ENCODE measurements at regions not wholly inside any gene's neighbourhood (a gene's known extent, or its start where the extent isn't known, plus 50 kb on each side); places are given as distances from the start of the nearest gene placed in this dataset.

DNA sequence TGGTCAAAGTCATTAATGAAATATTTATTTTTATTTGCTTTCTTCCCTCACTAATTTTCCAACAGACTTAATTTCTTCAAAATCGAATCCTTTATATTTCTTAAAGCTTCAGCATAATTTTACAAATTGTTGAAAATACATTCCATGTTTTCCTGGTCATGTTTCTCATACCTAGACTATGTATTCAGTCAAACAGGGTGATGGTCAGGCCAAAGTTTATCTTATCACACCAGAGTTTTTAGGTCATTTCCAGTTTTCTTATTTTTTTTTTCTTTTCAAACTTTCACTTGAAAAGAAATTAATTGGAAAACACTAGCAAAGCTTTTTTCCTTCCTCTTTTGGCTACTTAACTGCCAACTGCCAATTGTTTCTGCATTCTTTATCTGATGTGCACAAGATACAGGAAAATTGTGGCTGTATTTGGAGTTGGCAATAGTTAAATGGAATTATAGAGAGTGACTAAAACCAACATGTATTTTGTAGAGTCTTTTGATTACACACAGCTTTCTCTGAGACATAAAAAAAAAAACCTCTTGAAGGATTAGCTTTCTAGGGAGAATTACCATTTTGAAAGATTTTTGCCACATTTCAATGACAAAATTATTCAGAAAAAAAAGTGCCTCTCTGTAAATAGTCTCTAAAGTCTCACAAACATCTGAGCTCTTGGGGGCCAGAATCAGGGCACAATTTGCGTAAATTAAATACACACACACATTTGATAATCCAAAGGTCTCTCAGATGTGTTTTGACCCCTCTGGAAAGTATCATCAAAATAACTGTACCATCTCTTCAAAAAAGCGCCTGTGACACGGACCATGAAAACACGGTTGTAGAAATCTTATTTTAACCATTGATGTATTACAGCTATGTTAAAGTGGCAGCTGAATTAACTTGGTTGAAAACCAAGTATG is 603.2 kb upstream of the KCNMB2 start:
- DNase-seq (ENCODE audit: low read depth in 2 of 2): no peak

DNA sequence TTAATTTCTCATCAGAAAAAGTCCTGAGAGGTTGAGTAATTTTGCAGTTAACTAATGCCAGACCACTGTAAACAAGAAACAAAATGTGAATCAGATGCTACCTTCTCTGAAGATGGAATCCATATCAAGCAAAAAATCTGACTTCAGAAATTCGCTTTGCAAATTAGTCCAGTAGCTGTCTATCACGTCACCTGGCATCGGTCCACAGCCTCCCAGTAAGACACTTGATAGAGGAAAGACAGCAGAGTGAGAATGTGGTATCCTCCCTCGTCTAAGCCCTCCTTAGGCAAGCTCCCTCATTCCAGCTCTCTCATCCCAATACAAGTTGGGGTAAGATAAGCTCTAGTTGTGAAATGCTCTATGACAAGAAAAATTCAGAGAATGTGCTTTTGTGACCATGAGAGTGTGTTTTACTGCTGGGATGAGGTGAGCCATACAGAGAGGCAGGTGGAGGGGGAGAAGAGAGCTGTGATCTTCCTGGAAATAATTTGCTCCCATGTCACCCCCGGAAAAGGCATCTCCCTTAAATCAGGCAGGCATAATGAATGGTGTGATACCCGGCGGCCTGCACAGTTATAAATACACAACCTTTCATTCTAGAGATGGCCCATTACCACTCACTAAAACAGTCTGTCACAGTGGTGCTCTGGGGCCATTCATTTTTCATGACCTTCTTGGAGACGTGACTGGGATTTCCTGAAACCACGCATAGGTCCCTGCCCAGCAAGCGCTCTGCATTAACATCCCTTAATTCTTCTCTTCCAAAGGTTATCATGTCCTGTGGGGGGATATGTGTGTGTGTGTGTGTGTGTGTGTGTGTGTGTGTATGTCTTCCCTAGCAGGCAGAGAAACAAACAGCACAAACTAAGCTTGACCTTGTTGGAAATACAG is 602.0 kb upstream of the KCNMB2 start:
- no peak for DNase-seq (ENCODE audit: low read depth in 2 of 2)

- no peak for DNase-seq (ENCODE audit: low read depth in 2 of 2)
Measured at GRCh38 chr3:177935047-177935446, 601.2 kb upstream of the KCNMB2 start.

GRCh38 chr3:177936721-177937120 is 599.5 kb upstream of the KCNMB2 start:
- DNase-seq (ENCODE audit: low read depth in 2 of 2): no peak

DNA sequence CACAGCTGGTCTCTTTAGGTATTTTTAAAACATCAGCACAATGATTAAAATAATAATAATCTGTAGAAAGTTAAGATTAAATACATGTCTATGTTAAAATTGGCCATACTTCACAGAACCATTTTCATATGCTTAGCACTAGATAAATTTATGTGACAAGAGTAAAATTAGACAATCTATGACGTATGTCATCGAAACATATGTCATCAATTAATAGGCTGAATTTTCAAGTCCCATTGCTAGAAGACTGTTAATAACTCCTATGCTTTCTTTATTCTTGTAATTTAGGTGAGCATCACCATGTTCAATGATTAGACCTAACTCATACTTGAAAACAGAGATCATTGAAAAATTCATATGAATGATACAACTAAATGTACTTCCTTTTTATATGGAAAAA is 593.3 kb upstream of the KCNMB2 start:
- no peak for DNase-seq (ENCODE audit: low read depth in 2 of 2)

- DNase-seq (ENCODE audit: low read depth in 2 of 2): no peak
Measured at GRCh38 chr3:177944228-177944661, 592.0 kb upstream of the KCNMB2 start.

DNA sequence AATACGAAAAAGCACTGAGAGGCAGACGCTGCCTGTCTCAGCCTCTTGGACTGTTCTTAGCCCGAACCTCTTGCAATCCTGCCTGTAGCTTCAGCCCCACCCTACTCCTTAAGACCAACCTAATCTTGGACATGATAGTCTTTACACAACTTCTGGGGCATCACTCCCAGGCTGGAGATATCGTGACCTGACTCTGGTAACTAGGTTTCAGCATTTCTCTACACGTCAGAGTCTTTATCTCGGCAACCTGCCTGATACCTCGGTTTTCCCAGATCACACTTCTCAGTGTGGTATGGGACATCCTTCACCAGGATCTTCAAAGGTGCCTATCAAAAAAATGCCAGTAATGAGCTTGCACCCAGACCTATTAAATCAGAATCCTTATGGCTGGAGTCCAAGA is 590.2 kb upstream of the KCNMB2 start:
- DNase-seq (ENCODE audit: low read depth in 2 of 2): no peak

- no peak for DNase-seq (ENCODE audit: low read depth in 2 of 2)
Measured at GRCh38 chr3:177946497-177946896, 589.7 kb upstream of the KCNMB2 start.

- no peak for DNase-seq (ENCODE audit: low read depth in 2 of 2)
Measured at GRCh38 chr3:177946936-177947335, 589.3 kb upstream of the KCNMB2 start.

DNA sequence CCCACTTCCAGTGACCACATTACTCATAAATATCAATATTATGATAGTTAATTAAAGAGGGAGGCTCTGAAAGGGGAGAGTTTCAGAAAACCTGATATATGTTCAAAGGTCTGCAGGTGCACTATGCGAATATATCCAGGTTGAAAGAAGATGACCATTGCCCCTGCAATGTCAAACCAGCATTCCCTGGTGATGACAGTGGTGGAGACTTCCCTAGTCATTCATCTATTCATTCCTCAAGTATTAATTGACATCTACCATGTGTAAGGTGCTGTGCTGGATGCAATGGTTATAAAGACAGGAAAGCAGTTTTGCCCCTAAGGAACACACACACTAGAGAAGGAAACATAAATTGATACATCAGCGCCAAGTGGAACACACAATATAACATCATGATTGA is 588.3 kb upstream of the KCNMB2 start:
- no peak for DNase-seq (ENCODE audit: low read depth in 2 of 2)

DNA sequence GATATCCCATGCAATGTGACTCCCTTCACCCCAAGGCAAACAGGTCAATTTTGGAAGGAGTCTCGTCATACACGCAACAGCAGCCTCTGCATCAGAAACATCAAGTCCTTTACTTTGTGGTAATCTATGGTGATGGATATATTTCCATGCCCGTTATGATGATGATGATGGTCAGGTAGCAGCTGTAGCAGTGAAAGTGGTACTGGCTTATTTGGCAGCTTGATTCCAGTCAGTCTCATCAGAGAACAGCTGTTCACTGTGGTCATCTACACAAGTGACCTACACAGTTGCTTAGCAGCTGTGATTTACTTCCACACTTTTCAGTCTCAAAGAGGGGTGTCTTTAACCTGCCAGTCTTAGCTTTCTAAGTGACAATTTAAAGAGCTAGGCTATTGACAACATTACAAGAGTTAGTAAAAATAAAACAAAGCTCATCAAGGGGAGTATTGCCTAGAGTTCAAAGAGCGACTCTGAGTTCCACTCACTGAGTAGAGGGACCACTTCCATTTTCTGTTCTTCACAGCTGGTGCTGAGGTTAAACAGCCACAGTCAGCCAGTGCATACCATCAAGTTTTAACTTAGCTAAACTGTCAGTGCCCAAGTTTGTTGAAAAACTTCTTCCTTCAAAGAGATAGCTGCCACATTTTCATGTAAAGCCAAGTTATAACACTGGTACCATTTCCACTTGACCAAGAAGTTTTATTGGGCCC is 587.4 kb upstream of the KCNMB2 start:
- no peak for DNase-seq (ENCODE audit: low read depth in 2 of 2)

DNA sequence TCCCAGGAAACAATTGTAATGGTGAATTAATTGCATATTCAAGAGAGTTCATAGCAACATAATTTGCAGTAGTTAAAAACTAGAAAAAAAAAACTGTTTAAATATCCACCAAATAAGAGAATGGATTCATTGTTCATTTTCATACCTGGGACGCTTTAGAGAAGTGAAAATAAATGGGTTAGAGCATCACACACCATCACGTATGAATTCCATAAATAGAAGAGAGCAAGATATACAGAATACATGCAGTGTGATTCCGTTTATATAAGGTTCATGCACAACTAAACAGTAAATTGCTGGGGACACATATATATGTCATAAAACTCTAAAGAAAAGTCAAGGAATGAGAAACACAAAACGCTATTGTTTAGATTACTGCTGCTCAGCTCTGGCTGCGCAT is 577.0 kb upstream of the KCNMB2 start:
- no peak for DNase-seq (ENCODE audit: low read depth in 2 of 2)

GRCh38 chr3:177960014-177960413 is 576.2 kb upstream of the KCNMB2 start:
- no peak for DNase-seq (ENCODE audit: low read depth in 2 of 2)

DNA sequence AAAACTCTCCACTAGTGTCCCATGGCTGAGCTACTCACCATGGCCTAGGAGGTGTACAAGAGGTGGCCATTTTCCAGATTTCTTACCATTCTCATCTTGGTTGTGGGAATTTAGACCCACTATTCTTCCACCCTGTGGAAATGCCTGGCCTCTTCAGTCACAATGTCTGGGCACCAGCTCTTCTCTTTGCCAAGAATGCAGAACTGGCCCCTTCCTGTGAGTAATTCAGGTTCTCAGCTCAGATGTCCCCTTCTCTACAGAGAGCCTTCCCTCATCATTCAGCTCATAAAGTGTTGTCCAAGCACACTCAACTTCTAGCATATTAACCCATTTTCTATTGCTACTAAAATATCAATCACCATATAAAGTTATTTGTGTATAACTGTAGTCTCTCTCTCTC is 575.5 kb upstream of the KCNMB2 start:
- DNase-seq (ENCODE audit: low read depth in 2 of 2): no peak

DNA sequence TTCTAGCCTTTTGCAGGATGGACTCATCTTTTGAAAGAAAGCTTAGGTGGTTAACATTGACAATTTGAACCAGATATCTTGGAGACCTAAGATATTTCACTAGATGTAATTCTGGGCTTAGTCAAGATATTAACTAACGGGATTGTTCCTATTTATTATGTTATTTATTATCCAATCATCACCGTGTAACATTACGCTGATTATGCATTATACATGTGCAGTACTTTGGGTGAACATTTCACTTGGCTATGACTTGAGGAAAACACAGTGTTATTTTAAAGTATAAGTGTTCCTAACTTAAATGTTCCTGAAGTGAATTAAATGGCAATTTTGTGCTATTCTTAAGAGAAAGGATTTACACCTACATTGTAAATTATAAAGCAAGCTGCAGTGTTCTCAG is 574.5 kb upstream of the KCNMB2 start:
- no peak for DNase-seq (ENCODE audit: low read depth in 2 of 2)

DNA sequence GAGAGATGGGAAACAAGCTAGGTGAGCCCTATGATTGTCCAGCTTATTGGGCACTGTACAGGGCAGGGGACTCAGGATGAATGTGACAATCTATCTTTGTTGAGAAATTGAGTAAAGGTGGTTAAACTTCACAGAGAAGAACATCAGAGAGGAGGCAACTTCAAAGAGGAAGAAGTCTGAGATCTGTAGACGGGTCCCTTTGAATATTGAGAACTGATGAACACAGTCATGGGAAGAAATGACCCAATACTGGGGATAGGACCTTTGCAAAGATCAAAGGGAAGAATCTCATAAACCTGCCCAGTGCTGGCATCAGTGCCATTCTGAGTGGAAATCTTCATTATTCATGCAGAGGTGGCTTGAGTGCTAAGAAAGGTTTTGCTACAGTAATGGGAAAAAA is 569.7 kb upstream of the KCNMB2 start:
- no peak for DNase-seq (ENCODE audit: low read depth in 2 of 2)

DNA sequence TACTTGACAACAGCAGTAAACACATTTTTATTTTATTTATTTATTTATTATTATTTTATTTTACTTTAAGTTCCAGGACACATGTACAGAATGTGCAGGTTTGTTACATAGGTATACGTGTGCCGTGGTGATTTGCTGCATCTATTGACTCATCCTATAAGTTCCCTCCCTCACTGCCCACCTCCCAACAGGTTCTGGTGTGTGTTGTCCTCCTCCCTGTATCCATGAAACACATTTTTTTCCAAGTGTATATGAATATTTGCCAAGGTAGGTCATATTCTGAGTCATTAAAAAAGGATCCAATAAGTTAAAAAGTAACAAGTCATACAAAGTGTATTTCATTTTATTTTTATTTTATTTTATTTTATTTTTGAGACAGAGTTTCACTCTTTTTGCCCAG is 567.3 kb upstream of the KCNMB2 start:
- DNase-seq (ENCODE audit: low read depth in 2 of 2): no peak

DNA sequence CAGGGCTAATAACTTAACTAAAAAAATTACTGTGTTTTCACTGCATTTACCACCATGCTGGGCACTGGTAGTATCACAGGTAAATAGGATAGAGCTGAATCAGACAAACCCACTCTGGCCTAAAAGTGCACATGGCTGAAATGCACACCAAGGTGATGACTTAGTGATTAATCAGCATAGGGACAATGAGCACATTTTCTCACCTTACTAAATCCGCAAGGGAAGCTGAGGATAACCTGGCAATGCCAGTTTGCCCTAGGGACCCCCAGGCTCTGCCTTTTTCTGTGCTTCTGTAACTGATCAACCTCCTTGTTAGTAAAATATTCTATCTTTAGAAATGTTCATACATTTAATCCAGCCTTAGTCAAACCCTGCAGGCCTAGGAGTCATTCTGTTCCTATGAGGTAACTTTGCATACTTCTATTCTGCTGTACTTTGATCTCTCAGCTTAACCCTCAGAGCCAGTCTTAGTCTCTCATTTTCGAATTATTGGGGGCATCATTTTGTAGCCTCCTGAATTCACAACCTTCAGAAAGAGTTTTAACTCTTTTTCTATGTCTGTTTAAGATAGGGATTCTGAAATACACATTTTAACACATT is 562.9 kb upstream of the KCNMB2 start:
- DNase-seq (ENCODE audit: low read depth in 2 of 2): no peak

DNA sequence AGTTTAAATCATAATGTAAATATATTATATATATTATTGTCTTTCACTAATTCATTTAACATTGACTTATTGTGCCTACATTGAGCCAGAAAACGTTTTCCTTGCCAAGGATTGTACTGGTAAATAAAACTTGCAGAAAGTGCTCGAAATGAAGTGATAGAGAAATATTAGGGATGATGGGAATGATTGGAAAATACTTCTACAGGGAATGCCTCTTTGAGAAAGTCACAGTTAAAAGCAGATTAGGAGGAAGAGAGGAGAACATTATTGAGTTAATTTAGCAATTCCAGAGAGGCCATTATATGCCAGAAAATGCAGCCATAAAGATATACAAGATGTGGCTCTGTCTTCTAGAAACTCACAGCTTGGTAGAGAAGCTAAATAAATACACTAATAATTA is 560.0 kb upstream of the KCNMB2 start:
- no peak for DNase-seq (ENCODE audit: low read depth in 2 of 2)

GRCh38 chr3:177976866-177977265 is 559.4 kb upstream of the KCNMB2 start:
- DNase-seq (ENCODE audit: low read depth in 2 of 2): no peak

GRCh38 chr3:177977381-177978158 is 558.7 kb upstream of the KCNMB2 start:
- DNase-seq (ENCODE audit: low read depth in 2 of 2): no peak

All from stimulated activated CD8-positive, alpha-beta memory T cell treated with anti-CD3 and anti-CD28 coated beads, Interleukin-15, amount 100 ng/mL, for 4 hours (primary cell).